Gastrocnemius medialis (tissue), 4 donors: ENCODE measurements at regions not wholly inside any gene's neighbourhood (a gene's known extent, or its start where the extent isn't known, plus 50 kb on each side); places are given as distances from the start of the nearest gene placed in this dataset.

ENCODE experiments used
- POLR2A ChIP-seq, 2 donors: fragments of 450-650 bp; IDR thresholded peaks; one replicate each; pipeline ENCODE4 v1.6.1; 2017; ENCODE audit warnings: antibody characterized with exemption in 2 of 2, mild to moderate bottlenecking in 2 of 2, moderate library complexity in 2 of 2
- TF ChIP-seq, protein P1 (sequence below), 5 experiments: fragments of 450-650 bp in 3 of 5; fragments of 200-600 bp in 2 of 5; sonication (generic) in 2 of 5; IDR thresholded peaks in 4 of 5; conservative IDR thresholded peaks in 1 of 5; 1 replicate in 4 of 5; 2 replicates in 1 of 5; pipeline ENCODE4 v1.5.1; 2016 to 2019; ENCODE audit warnings: antibody characterized with exemption in 5 of 5, mild to moderate bottlenecking in 3 of 5, moderate library complexity in 3 of 5

DNA sequence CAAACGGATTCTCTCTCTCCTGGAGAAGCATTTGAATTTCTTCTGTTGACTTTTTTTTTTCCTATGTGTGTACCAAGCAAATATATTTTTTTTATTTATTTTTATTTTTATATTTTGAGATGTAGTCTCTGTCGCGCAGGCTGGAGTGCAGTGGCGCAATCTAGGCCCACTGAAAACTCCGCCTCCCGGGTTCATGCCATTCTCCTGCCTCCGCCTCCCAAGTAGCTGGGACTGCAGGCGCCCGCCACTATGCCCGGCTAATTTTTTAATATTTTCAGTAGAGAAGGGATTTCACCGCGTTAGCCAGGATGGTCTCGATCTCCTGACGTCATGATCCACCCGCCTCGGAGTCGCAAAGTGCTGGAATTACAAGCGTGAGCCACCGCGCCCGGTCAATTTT is 549.5 kb upstream of the GNPDA2 start:
- TF ChIP-seq, protein P1, sequence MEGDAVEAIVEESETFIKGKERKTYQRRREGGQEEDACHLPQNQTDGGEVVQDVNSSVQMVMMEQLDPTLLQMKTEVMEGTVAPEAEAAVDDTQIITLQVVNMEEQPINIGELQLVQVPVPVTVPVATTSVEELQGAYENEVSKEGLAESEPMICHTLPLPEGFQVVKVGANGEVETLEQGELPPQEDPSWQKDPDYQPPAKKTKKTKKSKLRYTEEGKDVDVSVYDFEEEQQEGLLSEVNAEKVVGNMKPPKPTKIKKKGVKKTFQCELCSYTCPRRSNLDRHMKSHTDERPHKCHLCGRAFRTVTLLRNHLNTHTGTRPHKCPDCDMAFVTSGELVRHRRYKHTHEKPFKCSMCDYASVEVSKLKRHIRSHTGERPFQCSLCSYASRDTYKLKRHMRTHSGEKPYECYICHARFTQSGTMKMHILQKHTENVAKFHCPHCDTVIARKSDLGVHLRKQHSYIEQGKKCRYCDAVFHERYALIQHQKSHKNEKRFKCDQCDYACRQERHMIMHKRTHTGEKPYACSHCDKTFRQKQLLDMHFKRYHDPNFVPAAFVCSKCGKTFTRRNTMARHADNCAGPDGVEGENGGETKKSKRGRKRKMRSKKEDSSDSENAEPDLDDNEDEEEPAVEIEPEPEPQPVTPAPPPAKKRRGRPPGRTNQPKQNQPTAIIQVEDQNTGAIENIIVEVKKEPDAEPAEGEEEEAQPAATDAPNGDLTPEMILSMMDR (IDR thresholded peaks at IDR 0.05 in 4 of 5, conservative IDR thresholded peaks at IDR 0.05 in 1 of 5) = no peak
- no peak for TF ChIP-seq POLR2A (IDR thresholded peaks at IDR 0.05)
